HG03103 (cell line): ENCODE measurements at regions not wholly inside any gene's neighbourhood (a gene's known extent, or its start where the extent isn't known, plus 50 kb on each side); places are given as distances from the start of the nearest gene placed in this dataset.
"Not testable (repeated sequence)": the region's sequence is repeated elsewhere in the genome, so short reads cannot be mapped to it uniquely, and the experiment has no call there.

Experiments used
- ATAC-seq: cut with Tn5 transposase; IDR thresholded peaks from one replicate; pipeline ENCODE4 v1.9.1; 2021; ENCODE audit warnings: low read depth; ENCODE audit not compliant: unreplicated experiment

DNA sequence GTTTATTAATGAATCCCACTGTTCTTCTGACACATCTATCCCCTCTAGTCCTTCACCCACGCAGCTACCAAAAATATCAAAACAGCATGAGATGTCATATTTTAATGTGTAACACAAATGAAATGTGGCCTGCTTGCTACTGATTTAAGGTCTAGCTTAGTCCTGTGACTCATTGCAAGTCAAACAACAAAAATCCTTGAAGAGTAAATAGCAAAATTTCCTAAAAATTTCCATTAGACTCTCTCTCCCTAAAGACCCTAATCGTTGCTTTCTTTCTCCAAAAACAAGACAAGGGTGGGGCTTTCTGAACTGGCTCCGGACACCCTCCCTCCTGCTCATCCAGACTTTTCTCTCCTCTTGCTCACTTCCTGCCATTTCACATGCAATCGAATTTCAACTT, 99.9 kb upstream of the IPO5 start:
- no peak for ATAC-seq

DNA sequence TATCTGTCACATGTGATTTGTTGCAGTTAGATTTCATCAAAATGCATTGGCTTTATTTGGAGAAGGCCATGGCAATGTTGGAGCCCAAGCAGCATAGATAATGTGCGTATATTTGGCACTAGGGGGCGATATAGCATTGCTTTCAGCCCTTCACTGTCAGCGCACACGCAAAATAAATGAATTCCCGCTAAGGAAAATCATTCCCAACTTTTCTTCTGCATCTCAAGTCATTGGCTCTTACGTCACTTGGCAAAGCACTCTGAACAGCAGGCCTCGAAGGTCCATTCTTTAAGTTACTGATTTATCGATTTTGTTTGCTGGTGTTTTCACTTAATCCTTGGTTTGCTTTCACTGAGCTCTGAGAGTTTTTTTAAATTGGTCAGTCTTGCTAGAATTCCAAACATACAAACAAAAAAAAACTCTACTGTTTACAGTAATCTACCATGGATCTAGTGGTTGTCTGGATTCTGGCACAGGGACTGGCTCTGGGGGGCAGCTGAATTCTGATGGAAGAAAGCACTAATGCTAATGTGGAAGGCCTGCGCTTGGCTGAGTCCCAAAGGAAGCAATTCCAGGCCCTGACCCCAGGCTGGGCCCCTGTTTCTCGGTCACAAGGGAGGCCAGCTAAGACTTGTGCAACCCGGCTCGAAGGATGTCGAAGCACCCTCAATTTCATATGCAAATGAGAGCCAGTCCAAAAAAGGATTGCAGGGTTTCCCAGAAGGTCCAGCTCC, 97.7 kb upstream of the IPO5 start:
- ATAC-seq: no peak

GRCh38 chr13:97856304-97856675, 97.2 kb upstream of the IPO5 start:
- no peak for ATAC-seq

GRCh38 chr13:97858161-97858560, 95.3 kb upstream of the IPO5 start:
- no peak for ATAC-seq

DNA sequence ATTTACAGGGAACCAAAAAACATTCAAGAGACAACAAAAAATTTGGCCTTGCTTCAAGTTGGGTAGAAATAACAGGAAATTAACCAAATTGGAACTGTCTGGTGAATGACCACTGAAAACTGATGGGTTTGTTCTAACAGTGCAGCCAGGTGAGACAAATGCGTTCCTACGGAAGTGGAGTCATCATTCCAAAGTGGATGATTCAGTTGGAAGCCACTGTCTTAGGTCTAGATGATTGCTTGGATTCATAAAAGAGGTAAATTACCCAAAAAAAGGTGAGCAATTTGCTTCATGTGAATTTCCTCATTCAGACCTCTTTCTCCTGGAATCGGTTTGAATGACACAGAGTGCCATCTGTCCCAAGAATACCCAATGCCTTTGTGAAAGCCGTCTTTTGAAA, 87.1 kb upstream of the IPO5 start:
- no peak for ATAC-seq

DNA sequence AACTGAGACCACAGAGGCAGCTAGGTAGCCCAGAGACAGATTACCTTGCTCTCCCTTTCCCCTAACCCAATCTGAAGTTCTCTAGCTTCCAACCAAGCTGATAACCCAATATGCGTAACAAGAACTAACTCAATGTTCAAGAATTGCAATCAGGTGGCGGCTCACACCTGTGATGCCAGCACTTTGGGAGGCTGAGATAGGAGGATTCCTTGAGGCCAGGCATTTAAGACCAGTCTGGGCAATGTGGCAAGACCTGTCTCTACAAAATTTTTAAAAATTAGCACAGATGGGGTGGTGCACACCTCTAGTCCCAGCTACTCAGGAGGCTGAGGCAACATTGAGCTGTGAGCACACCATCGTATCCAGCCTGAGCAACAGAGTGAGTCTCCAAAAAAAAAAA, 86.7 kb upstream of the IPO5 start:
- no peak for ATAC-seq

DNA sequence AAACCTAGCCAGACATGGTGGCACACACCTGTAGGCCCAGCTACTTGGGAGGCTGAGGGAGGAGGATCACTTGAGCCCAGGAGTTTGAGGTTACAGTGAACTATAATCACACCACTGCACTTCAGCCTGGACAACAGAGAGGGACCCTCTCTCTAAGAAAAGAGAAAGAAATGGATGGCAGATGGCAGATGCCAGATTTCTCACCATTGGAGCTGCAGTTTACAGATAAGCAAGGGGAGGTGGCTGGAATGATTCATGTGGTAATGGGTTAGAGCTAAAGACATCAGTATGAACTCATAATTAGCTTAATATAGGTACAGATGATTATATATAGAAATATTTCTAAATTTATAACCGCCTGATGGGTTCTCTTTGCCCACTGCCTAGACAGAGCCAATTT, 80.1 kb upstream of the IPO5 start:
- ATAC-seq: no peak

DNA sequence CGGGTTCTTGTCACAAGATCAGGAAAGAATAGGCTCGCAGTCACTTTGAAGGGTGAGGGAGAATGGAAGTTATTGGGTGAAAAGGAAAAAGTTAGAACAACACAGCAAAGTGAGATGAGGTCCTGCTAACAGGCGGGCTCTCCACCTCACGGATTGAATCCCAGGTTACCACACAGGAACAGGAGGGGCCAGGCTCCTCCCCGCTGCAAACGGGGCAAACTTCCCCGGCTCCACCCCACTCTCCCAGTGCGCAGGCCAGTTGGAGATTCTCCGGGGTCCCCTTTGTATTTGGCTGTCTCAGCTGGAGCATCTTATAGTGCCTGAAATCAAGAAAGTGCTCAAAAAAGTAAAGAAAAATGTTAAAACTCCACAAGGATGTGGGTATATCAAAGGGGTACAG, 78.3 kb upstream of the IPO5 start:
- no peak for ATAC-seq

DNA sequence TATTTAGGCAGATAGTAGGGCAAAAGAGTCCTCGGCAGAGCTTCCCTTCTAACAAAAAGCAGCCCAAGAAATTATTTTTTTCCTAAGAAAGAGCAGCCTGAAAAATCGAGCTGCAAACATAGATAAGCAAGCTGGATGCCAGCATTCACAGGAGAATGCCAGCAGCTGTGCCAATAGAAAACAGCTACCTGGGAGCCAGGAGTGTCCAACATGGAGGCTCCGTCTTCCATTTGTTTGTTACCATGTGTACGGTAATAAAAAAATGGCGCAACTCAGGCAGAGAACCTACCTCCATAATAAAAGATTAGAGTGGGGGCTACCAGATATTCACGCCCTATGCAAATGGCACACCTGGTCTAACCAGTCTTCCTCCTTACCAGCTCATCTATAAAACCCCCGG, 77.6 kb upstream of the IPO5 start:
- ATAC-seq: no peak

DNA sequence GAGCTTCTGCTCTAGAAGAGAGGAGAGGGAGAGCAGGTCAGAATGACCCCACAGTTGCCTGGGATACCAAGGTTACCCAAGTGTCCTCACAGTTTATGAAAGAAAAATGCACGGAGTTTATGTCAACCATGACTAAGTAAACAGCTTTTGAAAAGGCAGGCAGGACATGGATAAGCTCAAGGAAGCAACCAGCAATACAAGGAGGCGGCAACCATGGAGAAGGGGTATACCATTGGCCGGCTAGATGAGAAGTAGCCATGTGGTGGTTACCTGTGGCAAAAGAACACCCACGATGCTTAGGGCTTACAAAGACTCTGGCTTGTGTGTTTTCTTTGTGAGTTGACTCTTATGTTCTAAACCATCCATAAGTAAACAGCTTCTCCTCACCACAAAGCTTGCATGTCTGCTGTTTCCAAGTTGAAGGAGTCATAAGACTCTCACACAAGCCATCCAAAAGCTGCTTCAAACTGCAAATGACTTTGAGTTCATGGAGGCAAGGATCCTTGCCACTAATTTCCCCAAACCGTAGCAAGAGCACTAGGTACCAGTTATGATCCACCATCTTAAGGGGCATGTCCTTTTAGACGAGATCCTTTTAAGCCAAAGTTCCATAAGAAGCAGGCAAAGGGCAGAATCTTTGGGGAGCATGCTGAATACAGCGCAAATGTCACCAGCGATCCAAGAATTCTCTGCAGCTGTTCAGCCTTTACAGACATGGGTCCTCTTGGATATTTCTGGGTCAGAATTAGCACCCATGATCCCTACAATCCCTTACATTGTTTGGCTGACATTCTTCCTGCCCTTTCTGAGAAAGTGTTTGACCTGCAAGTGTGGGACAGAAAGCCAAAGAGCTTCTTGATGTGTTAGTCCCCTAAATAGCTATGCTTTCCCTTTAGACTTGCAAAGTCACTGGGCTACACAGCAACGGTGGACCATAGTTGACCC, 74.8 kb upstream of the IPO5 start:
- ATAC-seq: no peak

- ATAC-seq: no peak
Observed at GRCh38 chr13:97879646-97880310, 73.7 kb upstream of the IPO5 start.

DNA sequence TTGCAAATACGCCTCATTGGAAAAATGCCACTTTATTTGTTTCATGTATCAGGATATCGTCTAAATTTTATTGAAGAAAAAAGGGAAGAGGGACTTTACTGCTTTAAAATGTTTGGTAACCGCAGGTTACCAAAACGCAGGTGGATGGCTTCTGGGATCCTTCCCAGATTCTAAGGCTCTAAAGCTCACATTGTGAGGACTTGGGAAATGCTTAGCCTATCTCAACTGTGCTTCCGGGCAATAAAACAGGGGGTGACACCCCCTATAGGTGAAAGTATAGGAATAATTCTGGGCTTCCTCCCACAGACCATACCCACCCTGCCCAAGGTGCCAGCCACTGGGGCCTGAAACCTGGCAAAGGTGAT, 73.2 kb upstream of the IPO5 start:
- ATAC-seq: no peak

GRCh38 chr13:97881556-97881955, 71.9 kb upstream of the IPO5 start:
- no peak for ATAC-seq

DNA sequence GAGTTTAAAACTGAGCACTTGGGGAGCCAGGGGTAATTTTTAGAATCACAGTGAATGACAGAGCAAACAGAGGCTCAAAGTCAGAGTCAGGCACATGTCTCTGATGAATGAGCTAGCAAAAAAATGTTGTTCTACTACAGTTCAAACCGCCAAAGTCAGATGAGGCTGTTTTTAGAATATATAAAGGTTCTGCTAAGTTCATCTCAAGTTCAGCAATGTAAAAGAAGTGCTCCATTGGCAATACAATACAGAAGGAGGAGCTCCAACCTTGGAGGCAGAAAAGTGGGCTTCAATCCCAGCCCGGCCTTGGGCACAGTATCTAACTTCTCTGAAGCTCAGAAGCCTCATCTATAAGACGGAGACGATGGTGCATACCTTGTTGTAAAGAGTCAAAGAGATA, 70.1 kb upstream of the IPO5 start:
- ATAC-seq: no peak

DNA sequence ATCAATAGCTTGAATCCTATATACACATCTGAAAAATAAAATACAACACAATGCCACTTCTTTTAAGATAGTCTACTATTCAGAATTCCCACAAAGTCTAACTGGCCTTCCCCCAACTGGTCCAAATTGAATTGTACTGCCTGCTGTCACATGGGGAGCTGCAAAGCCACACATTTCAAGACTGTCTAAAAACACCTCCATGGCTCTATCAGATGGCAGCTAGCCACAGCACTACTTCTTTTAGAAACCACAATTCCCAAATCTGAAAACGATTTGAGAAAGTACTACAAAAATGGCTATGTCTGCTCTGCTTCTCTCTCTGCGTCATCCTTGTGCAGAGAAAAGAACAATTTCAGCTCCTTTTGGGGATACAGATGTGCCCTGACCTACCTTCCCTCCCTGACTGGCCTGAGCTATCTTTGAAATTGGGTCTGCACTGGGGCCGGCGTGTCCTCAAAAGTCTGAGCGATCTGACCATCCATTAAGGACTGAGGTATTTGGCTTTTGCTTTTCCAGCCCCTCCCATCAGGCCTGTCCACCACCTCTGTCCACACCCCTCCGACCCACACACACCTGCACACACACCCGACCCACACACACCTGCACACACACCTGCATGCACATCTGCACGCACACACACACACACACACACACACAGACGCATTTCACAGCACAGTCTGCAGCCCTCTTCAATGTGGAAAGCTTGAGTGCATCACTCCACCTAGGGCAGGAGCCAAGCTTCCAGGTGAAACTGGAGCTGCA, 68.6 kb upstream of the IPO5 start:
- ATAC-seq: no peak

DNA sequence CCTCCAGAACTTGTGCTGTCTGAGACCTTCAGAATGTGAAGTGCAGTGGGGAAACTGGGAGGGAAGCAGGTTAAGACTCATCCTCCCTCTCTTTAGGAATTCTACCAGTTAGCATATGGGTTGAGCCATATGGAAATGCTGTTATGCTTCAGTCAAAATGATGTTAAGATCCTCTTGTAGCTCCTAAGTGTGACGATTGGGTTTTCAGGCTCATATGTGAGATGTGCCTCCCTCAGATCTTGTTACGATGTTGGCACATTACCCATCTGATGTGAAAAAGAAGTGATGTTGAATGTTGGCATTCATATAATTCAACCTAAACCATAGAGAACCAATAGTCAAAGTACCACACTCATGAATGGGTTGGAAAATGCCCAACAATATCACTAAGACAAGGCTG, 67.8 kb upstream of the IPO5 start:
- ATAC-seq: no peak

DNA sequence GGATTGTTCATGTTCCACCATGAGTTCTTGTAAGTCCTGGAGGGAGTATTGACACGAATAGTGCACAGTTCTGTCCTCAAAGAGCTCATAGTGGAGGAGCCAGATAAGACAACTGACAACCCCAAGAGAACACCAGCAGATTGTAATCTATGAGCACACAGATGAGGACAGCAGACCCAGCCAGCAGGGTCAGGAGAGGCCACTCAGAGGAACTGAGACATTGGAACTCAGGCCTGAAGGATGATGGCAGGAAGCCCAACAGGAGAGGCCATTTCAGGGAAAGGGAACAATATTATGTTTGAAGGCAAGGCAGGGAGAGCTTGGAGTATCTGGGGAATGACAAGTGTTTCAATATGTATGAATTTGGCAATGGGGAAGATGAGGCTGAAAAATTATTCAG, 63.7 kb upstream of the IPO5 start:
- no peak for ATAC-seq

- ATAC-seq: no peak
Observed at GRCh38 chr13:97890573-97890972, 62.9 kb upstream of the IPO5 start.

GRCh38 chr13:97891964-97892363, 61.5 kb upstream of the IPO5 start:
- ATAC-seq: not testable (repeated sequence)

- ATAC-seq: no peak
Observed at GRCh38 chr13:97892717-97893116, 60.8 kb upstream of the IPO5 start.

GRCh38 chr13:97895383-97895782, 58.1 kb upstream of the IPO5 start:
- ATAC-seq: no peak
